NK-92 (cell line): ENCODE measurements at regions not wholly inside any gene's neighbourhood (a gene's known extent, or its start where the extent isn't known, plus 50 kb on each side); places are given as distances from the start of the nearest gene placed in this dataset.

ENCODE experiments used
- DNase-seq: peaks from one replicate; lab custom pipeline; 2025; ENCODE audit not compliant: unreplicated experiment; lab: John Stamatoyannopoulos, UW

GRCh38 chr15:31472636-31473384 is 146.2 kb downstream of the KLF13 start:
- DNase-seq = no peak

GRCh38 chr15:31473385-31474058 is 146.9 kb downstream of the KLF13 start:
- no peak for DNase-seq

DNA sequence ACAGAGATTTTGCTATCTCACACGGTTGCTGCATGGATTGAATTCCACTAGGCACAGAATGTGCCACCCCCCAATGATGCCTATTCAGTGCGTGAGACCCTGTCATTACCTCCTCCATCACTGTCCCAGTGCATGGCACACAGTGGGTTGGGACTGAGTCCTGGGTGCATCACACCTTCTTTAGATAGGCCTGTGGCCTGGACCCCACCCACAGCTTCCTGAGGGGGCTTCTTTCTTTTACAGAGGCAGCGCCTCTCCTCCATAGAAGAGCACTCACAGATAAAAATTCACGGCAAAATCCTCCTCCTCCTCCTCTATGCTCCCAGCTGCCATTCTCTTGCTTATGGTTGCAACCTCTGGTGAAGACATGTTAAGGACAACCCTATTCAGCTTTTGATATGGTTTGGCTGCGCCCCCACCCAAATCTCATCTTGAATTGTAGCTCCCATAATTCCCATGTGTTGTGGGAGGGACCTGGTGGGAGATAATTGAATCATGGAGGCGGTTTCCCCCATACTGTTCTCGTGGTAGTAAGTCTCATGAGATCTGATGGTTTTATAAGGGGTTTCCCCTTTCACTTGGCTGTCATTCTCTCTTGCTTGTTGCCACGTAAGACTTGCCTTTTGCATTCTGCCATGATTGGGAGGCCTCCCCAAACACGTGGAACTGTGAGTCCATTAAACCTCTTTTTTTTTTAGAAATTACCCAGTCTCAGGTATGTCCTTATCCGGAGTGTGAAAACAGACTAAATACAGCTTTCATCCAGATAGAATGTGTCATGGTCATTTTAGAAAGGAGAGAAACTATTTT is 147.6 kb downstream of the KLF13 start:
- DNase-seq = no peak

DNA sequence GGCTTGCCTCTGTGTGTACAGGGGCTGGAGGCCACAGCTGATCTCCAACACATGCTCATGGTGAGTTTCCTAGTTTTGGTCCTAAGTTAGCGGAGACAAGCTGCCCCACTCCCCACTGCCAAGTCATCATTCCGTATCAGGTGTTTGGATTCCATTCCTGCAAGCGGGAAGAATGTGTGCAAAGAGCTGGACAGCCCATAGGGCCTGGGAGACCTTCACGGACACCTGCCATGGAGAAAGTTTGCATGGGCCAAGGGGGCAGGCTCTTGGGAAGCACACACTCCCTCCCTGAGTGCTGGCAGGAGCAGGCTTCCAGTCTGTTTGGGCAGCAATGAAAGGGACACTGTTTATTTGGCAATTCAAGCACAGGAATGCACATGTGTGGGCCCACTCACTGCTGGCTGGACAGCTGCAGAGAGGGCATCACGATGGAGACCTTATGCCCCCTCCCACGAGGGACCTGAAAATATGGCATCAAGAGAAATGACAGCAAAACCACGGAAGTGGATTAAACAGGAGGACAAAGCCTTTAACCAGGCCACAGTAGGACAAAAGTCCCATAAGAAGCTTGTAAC is 149.7 kb downstream of the KLF13 start:
- no peak for DNase-seq

DNA sequence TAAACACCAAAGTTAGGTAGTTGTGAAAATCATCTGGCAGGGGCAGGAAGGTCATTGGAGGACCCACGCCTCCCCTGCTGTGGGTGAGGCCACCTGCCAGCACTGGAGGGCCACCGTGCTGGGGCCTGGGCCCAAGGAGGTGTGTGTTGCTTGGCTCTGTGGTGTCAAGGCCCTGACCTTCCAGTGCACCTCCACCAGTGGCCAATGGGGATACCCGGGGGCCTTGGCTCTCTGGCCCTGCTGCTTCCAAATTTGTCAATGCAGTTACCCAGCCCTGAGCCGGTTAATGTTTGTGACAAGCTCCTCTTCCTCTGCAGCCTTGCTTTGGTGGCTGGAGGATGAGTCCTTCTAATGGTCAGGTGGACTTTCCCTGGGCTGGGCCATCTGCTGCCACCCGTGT is 150.2 kb downstream of the KLF13 start:
- no peak for DNase-seq

DNA sequence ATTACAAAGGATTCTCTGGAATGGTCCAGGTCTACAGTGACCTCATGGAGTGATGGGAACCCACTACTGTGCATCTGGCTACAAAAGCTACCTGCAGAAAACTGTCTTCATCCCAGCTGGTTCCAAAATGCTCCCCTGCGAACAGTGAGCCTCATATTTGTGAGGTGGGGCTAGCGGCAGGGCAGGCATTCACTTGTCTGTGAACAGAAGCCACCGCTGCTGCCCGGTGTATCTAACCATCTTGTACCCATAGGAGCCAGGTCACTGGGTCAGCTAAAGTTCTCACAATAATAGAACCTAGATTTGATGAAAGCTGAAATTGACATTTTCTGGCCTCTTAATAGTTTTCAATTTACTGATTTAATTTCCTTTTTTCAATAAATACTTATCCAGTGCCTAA is 150.7 kb downstream of the KLF13 start:
- no peak for DNase-seq

DNA sequence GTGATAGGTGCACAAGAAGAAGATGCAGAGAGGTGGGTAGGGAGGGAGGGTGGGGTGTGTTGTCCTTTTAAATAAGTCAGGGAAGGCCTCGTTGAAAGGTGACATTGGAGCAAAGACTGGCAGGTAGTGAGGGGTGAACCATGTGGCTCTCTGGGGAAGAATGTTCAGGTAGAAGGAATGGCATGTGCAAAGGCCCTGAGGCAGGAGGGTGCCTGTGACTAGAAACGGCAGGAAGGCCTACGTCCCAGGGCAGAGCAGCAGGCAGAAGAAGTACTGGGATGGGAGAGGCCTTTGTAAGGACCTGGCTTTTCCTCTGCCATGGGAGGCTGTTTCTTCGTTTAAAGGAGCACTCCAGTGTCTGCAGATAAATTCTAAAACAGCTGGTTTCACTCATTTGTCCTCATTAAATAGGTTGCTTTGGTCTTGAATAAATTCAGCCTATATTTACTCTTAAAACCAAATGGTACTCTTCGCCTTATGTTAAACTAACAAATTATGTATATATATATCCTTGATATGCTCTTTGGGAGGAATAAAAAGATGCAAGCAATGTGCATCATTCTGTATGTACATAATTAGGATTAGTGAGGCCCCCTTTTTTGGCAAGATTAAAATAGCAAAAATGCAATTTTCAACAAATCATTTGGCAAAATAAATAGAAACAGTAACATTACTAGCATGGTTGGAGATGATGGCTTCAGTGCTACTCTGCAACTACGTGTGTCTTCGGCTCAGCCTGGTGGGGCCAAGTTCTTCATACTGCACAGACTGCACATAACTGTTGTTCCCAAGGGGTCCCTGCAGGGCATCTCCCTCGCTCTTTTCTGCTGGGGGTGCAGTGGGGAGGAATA is 151.4 kb downstream of the KLF13 start:
- no peak for DNase-seq

DNA sequence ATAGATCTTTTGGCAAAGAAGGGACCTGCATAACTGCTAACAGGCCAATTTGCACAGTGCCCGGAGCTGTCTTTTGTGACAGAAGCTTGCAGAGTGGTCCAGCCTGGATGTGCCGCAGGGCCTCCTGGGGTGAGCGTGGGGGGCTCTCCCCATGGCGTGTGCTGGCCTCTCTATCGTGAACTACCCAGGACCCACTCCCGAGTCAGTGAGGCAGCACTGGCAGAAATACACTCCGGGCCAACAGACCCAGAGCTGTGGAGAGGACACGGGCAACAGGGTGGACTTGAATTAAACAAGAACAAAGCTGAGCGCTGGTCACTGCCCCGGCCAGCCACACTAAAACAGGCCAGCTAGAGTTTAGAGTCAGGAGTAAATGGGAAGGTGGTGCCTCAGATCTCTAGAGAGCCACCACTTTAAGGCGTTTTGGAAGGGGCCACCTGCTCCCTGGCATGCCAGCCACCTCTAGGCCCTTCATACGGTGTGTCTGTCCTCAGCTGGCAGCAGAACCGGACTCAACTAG is 152.1 kb downstream of the KLF13 start:
- DNase-seq = no peak

DNA sequence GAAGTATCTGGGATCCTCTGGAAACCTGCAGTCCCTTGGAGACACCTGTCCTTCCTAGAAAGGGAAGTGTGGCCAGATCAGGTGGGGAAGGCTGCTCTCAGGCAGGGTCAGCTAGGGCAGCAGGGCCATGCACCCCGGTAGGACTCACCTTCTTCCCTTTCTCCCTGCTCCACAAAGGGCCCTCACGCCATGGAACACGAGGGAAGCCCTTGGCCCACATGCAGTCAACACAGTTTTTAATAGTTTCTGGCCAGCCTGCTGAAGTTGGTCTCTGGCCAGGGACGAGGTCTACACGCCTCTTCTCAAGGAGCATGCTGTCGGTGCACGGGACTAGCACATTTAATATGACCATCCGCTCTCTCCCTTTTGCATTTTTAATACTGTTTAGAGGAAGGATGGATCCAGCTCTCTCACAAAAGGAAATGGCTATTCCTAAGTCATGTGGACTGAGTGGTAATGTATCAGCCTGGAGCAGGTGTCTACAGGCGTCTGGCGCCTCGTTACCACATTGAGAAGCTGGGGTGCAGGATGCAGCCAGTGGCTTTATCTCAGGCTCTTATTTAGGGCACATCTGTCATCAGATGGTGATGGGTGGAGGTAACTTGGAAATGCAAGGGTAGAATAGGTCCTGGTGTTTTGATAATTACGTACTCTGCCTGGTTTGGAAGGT is 153.9 kb downstream of the KLF13 start:
- DNase-seq = no peak

- DNase-seq = no peak
These were observed 154.5 kb downstream of the KLF13 start for GRCh38 chr15:31481142-31481541.

- no peak for DNase-seq
These were observed 155.7 kb downstream of the KLF13 start for GRCh38 chr15:31482122-31482922.

GRCh38 chr15:31483053-31483985 is 156.7 kb downstream of the KLF13 start:
- DNase-seq = no peak

GRCh38 chr15:31483986-31484951 is 157.6 kb downstream of the KLF13 start:
- no peak for DNase-seq

DNA sequence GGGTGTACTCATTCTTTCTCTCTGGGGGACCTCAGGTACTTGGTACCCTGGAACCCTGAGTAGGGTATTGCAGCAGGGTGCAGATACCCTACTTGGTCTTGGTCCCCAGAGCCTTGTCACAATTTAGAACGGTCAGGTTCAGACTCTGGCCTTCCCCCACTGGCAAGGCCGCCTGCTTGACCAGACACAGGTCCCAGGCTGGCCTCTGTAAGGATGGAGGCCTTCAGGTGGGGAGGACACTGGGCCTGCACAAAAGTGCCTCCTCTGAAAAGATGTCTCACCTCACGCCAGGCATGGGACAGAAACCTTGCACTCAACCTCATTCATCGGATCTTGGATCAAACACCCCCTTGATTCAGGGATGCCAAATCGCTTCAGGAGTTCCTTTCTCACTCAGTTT is 158.4 kb downstream of the KLF13 start:
- no peak for DNase-seq

DNA sequence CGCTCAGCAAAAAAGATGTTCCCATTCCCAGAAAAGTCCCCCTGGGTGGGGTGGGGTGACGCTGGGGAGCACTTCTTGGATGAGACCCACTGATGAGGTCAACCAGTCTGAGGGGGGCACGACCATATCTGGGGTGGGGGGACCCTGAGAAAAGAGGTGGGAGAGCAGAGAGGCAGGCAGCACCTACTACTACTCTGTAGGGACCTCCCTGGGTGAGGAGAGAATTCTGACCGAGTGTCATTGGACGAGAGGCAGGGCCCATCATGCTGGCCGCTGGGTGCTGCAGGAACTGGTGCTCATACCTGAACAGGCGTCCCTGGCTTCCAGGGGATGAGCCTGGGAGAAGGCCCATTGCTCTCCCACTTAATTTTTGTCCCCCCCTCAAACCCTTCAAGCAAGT is 158.8 kb downstream of the KLF13 start:
- DNase-seq = no peak

GRCh38 chr15:31485911-31486461 is 159.4 kb downstream of the KLF13 start:
- DNase-seq = no peak

DNA sequence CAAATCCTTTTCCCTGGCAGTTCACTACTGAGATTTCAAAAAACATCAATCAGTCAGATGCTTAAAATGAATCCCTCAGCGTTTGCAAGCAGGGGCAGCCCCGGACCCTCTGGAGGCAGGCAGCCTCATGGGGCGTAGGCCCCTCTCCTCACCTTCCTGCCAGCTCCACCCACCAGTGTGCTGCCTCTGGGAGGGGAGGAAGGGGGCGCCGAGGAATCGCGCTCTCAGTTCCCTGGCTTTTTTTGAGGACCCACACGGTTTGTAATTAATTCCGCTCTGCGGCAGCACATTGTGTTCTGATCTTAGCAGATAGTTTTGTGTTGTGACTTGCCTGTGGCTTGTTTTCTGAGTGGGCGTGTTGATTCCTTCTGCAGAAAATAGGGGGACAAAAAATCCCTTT is 159.9 kb downstream of the KLF13 start:
- no peak for DNase-seq
